ENCODE measurements at regions not wholly inside any gene's neighbourhood (a gene's known extent, or its start where the extent isn't known, plus 50 kb on each side); places are given as distances from the start of the nearest gene placed in this dataset.
"Not testable (repeated sequence)": the region's sequence is repeated elsewhere in the genome, so short reads cannot be mapped to it uniquely, and the experiment has no call there.

GRCh38 chr14:22113401-22113800, 439.8 kb upstream of the OR4E1 start:
- Mint-ChIP-seq H3K4me1 (ENCODE audit: low read depth) (no peaks in the 10 kb centered on the region), H3K36me3 (no peaks in the 10 kb centered on the region), H3K9me3 (no peaks in the 10 kb centered on the region), H3K27ac (peak overlapping the region; percentile 78), H3K4me3 (peak overlapping the region; percentile 57), H3K27me3 (no peaks in the 10 kb centered on the region)
- CTCF ChIA-PET, result interaction anchor here (3.6 kb wide), 1 partner anchor 457 kb away, joined by 19 read pairs; no protein-coding TSS in a partner anchor
- POLR2A ChIA-PET, result interaction anchor here (0.7 to 1.6 kb wide), 4 partner anchors 418 to 457 kb away, joined by 3 to 5 read pairs (median 4); no protein-coding TSS in a partner anchor
- DNase-seq, result no peak
- intact Hi-C loops (cut with micrococcal nuclease), result no loop called here

DNA sequence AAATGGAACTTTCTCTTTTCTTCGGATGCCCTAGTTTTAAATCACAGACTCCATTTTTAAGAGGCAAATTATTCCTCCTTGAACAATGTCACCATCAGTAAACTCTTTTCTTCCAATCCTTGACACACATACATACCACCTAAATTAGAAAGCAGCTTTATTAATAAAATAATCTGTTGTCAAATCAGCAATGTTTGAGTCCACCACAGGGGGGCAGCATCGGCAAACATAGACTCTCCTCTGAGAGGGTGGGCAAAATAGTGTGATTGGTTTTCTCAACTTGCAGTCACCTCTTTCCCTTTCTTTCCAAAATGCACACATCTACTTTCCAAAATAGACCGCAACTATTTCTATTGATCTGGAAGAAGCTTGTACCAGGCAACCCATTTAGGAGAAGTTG, 438.4 kb upstream of the OR4E1 start:
- DNase-seq, result peak; percentile 50
- POLR2A ChIA-PET, result interaction anchor here (0.6 to 1.6 kb wide), 3 partner anchors 398 to 441 kb away, joined by 3 to 5 read pairs (median 4); no protein-coding TSS in a partner anchor
- H3K27me3 Mint-ChIP-seq, result no peaks in the 10 kb centered on the region
- no peaks in the 10 kb centered on the region for H3K36me3 Mint-ChIP-seq
- peak overlapping the region; percentile 86 for H3K27ac Mint-ChIP-seq
- H3K9me3 Mint-ChIP-seq, result no peaks in the 10 kb centered on the region
- CTCF ChIA-PET, result interaction anchor here (0.7 to 3.6 kb wide), 8 partner anchors 11 to 458 kb away, joined by 3 to 19 read pairs (median 4); no protein-coding TSS in a partner anchor
- peak overlapping the region; percentile 74 for H3K4me3 Mint-ChIP-seq
- intact Hi-C loops (cut with micrococcal nuclease), result no loop called here
- H3K4me1 Mint-ChIP-seq (ENCODE audit: low read depth), result peaks cover 5% of the 10 kb centered on the region

DNA sequence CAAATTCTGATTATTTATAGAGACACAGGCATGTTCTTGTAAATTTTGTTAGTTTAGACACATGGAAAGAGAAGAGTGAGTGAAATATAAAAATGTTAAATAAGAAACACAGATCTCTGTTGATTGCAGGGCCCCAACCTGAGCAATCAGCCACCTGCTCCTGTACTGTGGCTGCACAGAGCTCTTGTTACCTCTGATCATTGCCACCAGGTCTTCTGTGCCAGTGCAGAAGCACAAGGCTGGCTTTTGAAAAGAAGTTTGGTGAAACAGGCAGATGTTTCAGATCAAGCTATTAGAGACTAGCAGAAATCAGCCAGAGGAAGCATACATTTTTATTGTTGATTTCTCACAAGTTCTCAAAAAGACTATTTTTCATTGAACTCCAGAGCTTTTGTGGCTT, 434.1 kb upstream of the OR4E1 start:
- POLR2A ChIA-PET, result no interaction called here
- DNase-seq, result no peak
- intact Hi-C loops (cut with micrococcal nuclease), result loop anchor here (10.0 kb wide), 1 partner anchor 133 kb away; no protein-coding TSS in a partner anchor
- peaks cover 15% of the 10 kb centered on the region for H3K4me1 Mint-ChIP-seq (ENCODE audit: low read depth)
- H3K27ac Mint-ChIP-seq, result peak overlapping the region; percentile 60
- H3K27me3 Mint-ChIP-seq, result no peaks in the 10 kb centered on the region
- no peaks in the 10 kb centered on the region for H3K9me3 Mint-ChIP-seq
- H3K36me3 Mint-ChIP-seq, result no peaks in the 10 kb centered on the region
- CTCF ChIA-PET, result interaction anchor here (0.6 to 0.9 kb wide), 2 partner anchors 36 to 744 kb away, joined by 3 read pairs; no protein-coding TSS in a partner anchor
- no peak overlapping the region for H3K4me3 Mint-ChIP-seq

DNA sequence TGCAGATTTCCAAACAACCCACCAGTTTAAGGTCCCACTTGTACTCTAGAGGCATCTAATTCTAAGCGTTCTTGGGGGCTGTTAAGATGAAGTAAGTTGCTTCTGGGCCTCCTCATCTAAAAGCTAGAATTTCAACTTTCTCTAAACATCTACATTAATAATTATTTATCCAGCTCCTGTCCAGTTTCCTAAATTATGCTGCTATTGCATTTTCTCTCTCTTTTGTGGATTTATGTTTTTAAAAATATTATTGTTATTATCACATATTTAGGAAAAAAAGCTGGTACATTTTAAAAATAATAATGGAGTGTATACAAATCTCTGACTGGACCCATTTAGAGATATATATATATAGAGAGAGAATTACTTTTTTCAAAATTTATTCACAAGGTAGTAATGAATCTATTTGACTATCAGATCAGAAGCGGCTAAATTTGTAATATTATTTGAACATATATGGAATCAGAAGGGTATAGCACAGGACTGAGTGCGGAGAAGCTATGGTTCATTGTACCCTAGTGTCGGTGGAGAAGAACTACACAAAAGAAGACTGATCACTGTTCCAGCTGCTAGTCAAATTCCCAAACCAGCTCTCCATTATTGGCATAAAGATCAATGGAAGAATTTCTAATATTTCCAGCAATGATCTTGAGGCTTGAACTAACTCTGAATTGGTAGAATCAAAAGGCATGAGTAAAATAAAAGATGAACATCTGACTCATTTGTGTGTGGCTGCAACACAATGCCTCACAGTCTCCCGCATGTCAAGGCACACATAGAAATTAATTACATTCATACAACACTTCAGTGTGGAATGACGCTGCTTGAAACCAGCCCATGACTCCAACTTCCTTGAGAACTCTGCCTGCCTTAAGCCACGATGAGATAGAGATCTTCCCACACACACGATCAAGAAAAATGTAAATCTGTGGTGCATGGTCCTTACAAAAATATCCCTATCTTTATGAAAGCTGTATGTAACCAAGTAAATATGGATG, 433.4 kb upstream of the OR4E1 start:
- Mint-ChIP-seq H3K27ac (peak overlapping the region; percentile 60), H3K4me1 (ENCODE audit: low read depth) (peaks cover 15% of the 10 kb centered on the region), H3K9me3 (no peaks in the 10 kb centered on the region), H3K4me3 (no peak overlapping the region), H3K36me3 (no peaks in the 10 kb centered on the region), H3K27me3 (no peaks in the 10 kb centered on the region)
- intact Hi-C loops (cut with micrococcal nuclease), result loop anchor here (10.0 kb wide), 1 partner anchor 132 kb away; no protein-coding TSS in a partner anchor
- POLR2A ChIA-PET, result no interaction called here
- CTCF ChIA-PET, result interaction anchor here (0.6 to 0.9 kb wide), 2 partner anchors 37 to 745 kb away, joined by 3 read pairs; no protein-coding TSS in a partner anchor
- DNase-seq, result no peak

GRCh38 chr14:22105624-22106006, 432.0 kb upstream of the OR4E1 start:
- intact Hi-C loops (cut with micrococcal nuclease), result loop anchor here (10.0 kb wide), 1 partner anchor 131 kb away; no protein-coding TSS in a partner anchor
- H3K36me3 Mint-ChIP-seq, result no peaks in the 10 kb centered on the region
- H3K9me3 Mint-ChIP-seq, result no peaks in the 10 kb centered on the region
- ChIA-PET POLR2A (no interaction called here), CTCF (no interaction called here)
- peaks cover 15% of the 10 kb centered on the region for H3K4me1 Mint-ChIP-seq (ENCODE audit: low read depth)
- H3K27ac Mint-ChIP-seq, result peak overlapping the region; percentile 74
- no peak for DNase-seq
- H3K4me3 Mint-ChIP-seq, result peak overlapping the region; percentile 43
- H3K27me3 Mint-ChIP-seq, result no peaks in the 10 kb centered on the region

GRCh38 chr14:22105006-22105623, 431.5 kb upstream of the OR4E1 start:
- peak overlapping the region; percentile 74 for H3K27ac Mint-ChIP-seq
- H3K4me3 Mint-ChIP-seq, result peak overlapping the region; percentile 43
- CTCF ChIA-PET, result no interaction called here
- intact Hi-C loops (cut with micrococcal nuclease), result loop anchor here (10.0 kb wide), 1 partner anchor 130 kb away; no protein-coding TSS in a partner anchor
- POLR2A ChIA-PET, result no interaction called here
- peaks cover 15% of the 10 kb centered on the region for H3K4me1 Mint-ChIP-seq (ENCODE audit: low read depth)
- no peaks in the 10 kb centered on the region for H3K27me3 Mint-ChIP-seq
- no peak for DNase-seq
- H3K9me3 Mint-ChIP-seq, result no peaks in the 10 kb centered on the region
- no peaks in the 10 kb centered on the region for H3K36me3 Mint-ChIP-seq

GRCh38 chr14:22100764-22101120, 427.1 kb upstream of the OR4E1 start:
- H3K27me3 Mint-ChIP-seq, DNase-seq, H3K27ac Mint-ChIP-seq, H3K4me3 Mint-ChIP-seq, H3K9me3 Mint-ChIP-seq, POLR2A ChIA-PET, H3K36me3 Mint-ChIP-seq: not testable (repeated sequence)
- intact Hi-C loops (cut with micrococcal nuclease), result loop anchor here (1.0 to 10.0 kb wide), 3 partner anchors 16 to 126 kb away; no protein-coding TSS in a partner anchor
- H3K4me1 Mint-ChIP-seq (ENCODE audit: low read depth), result peaks cover 44% of the 10 kb centered on the region
- CTCF ChIA-PET, result interaction anchor here (0.8 to 3.9 kb wide), 11 partner anchors 11 to 181 kb away, joined by 3 to 41 read pairs (median 5); no protein-coding TSS in a partner anchor

DNA sequence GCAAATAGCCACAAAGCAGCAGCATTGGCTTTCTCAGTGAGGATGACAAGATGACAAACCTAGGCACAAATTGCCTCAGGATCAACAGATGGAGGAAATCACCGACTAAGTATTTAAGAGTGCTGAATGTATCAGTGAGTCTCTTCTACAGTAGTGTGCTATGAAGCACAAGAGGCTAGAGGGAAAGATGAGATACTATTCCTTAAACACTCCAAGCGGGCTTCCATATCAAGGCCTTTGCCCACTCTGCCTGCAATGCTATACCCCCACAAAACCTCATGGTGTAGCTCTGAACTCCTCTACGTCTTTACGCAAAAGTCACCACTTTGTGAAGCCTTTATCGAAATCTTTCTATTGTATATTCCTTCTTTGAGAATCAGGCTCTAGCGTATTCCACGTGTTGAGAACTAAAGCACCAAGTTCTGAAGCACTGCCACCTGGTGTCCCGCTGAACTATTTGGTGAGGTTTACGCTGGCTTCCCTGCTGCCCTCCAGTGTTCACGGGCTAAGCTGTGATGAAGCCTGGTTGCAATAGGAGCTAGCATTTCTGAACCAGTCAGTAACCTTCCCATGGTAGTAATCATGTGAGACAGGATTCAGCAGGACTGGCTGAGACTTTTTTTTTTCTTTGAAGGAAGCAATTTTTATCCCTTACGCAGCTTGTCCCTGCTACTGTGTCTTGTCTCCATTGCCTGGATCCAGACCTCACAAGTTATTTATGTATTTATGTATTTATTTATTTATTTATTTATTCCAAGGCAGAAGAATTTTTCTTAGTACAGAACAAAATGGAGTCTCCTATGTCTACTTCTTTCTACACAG, 426.5 kb upstream of the OR4E1 start:
- Mint-ChIP-seq H3K27ac (no peak overlapping the region), H3K4me1 (ENCODE audit: low read depth) (peaks cover 41% of the 10 kb centered on the region), H3K27me3 (no peaks in the 10 kb centered on the region), H3K9me3 (no peaks in the 10 kb centered on the region), H3K4me3 (no peak overlapping the region), H3K36me3 (no peaks in the 10 kb centered on the region)
- POLR2A ChIA-PET, result interaction anchor here (0.7 kb wide), 1 partner anchor 101 kb away, joined by 3 read pairs; no protein-coding TSS in a partner anchor
- intact Hi-C loops (cut with micrococcal nuclease), result loop anchor here (1.0 to 10.0 kb wide), 3 partner anchors 16 to 125 kb away; no protein-coding TSS in a partner anchor
- CTCF ChIA-PET, result interaction anchor here (0.6 to 3.9 kb wide), 13 partner anchors 14 to 180 kb away, joined by 3 to 41 read pairs (median 4); no protein-coding TSS in a partner anchor
- DNase-seq, result peak; percentile 72

DNA sequence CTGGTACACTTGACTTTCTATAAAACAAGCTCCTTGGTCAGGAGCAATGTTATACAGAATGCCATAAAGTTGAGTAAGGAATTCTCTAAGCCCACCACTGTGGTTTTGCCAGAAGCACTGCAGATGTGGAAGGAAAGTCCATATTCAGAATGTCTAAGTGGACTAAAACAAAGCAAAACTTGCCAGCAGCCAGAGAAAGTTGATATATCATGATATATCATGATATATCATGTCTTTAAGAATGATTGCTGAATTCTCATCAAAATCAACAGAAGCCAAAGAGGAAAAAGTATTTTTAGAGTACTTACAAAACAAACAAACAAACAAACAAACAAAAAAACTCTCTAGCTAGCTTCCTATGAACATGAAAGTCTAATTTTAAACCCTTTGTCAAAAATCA, 424.8 kb upstream of the OR4E1 start:
- CTCF ChIA-PET, result interaction anchor here (0.9 to 3.9 kb wide), 8 partner anchors 15 to 472 kb away, joined by 3 to 41 read pairs (median 3); no protein-coding TSS in a partner anchor
- no peaks in the 10 kb centered on the region for H3K36me3 Mint-ChIP-seq

DNA sequence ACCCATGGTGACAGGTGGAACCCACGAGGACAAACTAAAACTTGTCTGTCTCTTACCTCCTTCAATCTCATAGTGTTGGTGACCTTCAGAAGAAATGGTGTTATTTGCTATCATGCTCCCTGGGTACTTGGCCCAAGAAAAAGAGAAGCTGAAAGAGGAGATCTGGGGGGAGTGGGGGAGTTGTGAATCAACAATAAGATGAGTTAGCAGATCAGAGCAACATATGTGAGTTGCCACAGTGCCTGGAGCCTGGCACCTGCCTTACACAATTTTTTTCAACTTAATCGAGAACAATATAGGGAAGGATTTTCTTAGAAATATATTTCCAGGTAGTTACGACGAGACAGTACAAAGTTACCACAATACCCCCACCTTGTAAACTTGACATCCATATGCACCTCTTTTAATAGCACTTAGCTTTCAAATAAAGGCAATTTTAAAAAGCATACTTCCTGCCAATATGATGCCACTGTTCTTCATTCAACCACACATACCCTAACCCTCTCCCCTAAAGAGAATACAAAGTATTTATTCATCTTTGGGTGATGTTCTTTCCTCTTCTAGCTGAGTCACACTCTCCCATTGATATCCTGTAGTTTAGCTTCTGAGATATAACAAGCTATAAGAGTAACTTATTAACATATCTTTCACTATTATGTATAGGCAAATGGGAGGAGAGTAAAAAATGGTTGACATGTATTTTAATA, 424.1 kb upstream of the OR4E1 start:
- Mint-ChIP-seq H3K27me3 (no peaks in the 10 kb centered on the region), H3K9me3 (no peaks in the 10 kb centered on the region), H3K27ac (peak overlapping the region; percentile 69), H3K4me1 (ENCODE audit: low read depth) (peaks cover 45% of the 10 kb centered on the region), H3K4me3 (peak overlapping the region; percentile 49), H3K36me3 (no peaks in the 10 kb centered on the region)
- CTCF ChIA-PET, result interaction anchor here (0.9 to 3.9 kb wide), 8 partner anchors 14 to 473 kb away, joined by 3 to 41 read pairs (median 3); no protein-coding TSS in a partner anchor
- no peak for DNase-seq
- intact Hi-C loops (cut with micrococcal nuclease), result no loop called here
- POLR2A ChIA-PET, result no interaction called here

More for the DNA sequence above, 424.8 kb upstream of the OR4E1 start:
- peak overlapping the region; percentile 64 for H3K27ac Mint-ChIP-seq
- intact Hi-C loops (cut with micrococcal nuclease), result no loop called here
- DNase-seq, result no peak
- POLR2A ChIA-PET, result no interaction called here
- H3K27me3 Mint-ChIP-seq, result no peaks in the 10 kb centered on the region
- H3K4me1 Mint-ChIP-seq (ENCODE audit: low read depth), result peaks cover 42% of the 10 kb centered on the region
- H3K4me3 Mint-ChIP-seq, result no peak overlapping the region
- H3K9me3 Mint-ChIP-seq, result no peaks in the 10 kb centered on the region
